ENCODE measurements at regions not wholly inside any gene's neighbourhood (a gene's known extent, or its start where the extent isn't known, plus 50 kb on each side); places are given as distances from the start of the nearest gene placed in this dataset.

GRCh38 chr18:34097312-34097711 lies 127.4 kb downstream of the NOL4 start:
- Mint-ChIP-seq H3K27ac (no peak overlapping the region), H3K4me3 (no peak overlapping the region), H3K4me1 (no peaks in the 10 kb centered on the region), H3K27me3 (no peaks in the 10 kb centered on the region), H3K36me3 (ENCODE audit: low read depth) (no peaks in the 10 kb centered on the region), H3K9me3 (no peaks in the 10 kb centered on the region)
- intact Hi-C loops (cut with micrococcal nuclease): no loop called here
- no peak for DNase-seq

- intact Hi-C loops (cut with micrococcal nuclease): no loop called here
- H3K4me3 Mint-ChIP-seq: no peak overlapping the region
- peaks cover 6% of the 10 kb centered on the region for H3K9me3 Mint-ChIP-seq
- no peaks in the 10 kb centered on the region for H3K36me3 Mint-ChIP-seq (ENCODE audit: low read depth)
- H3K27ac Mint-ChIP-seq: no peak overlapping the region
- no peaks in the 10 kb centered on the region for H3K27me3 Mint-ChIP-seq
- no peaks in the 10 kb centered on the region for H3K4me1 Mint-ChIP-seq
- no peak for DNase-seq
Measured at GRCh38 chr18:34094148-34094547, 130.6 kb downstream of the NOL4 start.

- Mint-ChIP-seq H3K27me3 (no peaks in the 10 kb centered on the region), H3K4me3 (no peak overlapping the region), H3K4me1 (no peaks in the 10 kb centered on the region), H3K36me3 (ENCODE audit: low read depth) (no peaks in the 10 kb centered on the region), H3K27ac (no peak overlapping the region), H3K9me3 (peaks cover 6% of the 10 kb centered on the region)
- DNase-seq: no peak
- intact Hi-C loops (cut with micrococcal nuclease): no loop called here
Measured at GRCh38 chr18:34092796-34093195, 131.9 kb downstream of the NOL4 start.

GRCh38 chr18:34086370-34086769 lies 138.3 kb downstream of the NOL4 start:
- no peak overlapping the region for H3K4me3 Mint-ChIP-seq
- no peaks in the 10 kb centered on the region for H3K27me3 Mint-ChIP-seq

GRCh38 chr18:34085140-34085739 lies 139.5 kb downstream of the NOL4 start:
- H3K4me1 Mint-ChIP-seq: no peaks in the 10 kb centered on the region
- no peak overlapping the region for H3K27ac Mint-ChIP-seq
- H3K4me3 Mint-ChIP-seq: no peak overlapping the region
- no peaks in the 10 kb centered on the region for H3K36me3 Mint-ChIP-seq (ENCODE audit: low read depth)
- H3K9me3 Mint-ChIP-seq: peaks cover under 1% of the 10 kb centered on the region
- no peak for DNase-seq
- intact Hi-C loops (cut with micrococcal nuclease): no loop called here
- no peaks in the 10 kb centered on the region for H3K27me3 Mint-ChIP-seq

More at GRCh38 chr18:34086370-34086769, 138.3 kb downstream of the NOL4 start:
- Mint-ChIP-seq H3K9me3 (peaks cover 6% of the 10 kb centered on the region), H3K4me1 (no peaks in the 10 kb centered on the region), H3K36me3 (ENCODE audit: low read depth) (no peaks in the 10 kb centered on the region), H3K27ac (no peak overlapping the region)
- intact Hi-C loops (cut with micrococcal nuclease): no loop called here
- no peak for DNase-seq

GRCh38 chr18:34084635-34085034 lies 140.1 kb downstream of the NOL4 start:
- H3K9me3 Mint-ChIP-seq: no peaks in the 10 kb centered on the region
- intact Hi-C loops (cut with micrococcal nuclease): no loop called here
- no peak overlapping the region for H3K27ac Mint-ChIP-seq
- no peaks in the 10 kb centered on the region for H3K4me1 Mint-ChIP-seq
- H3K27me3 Mint-ChIP-seq: no peaks in the 10 kb centered on the region
- no peaks in the 10 kb centered on the region for H3K36me3 Mint-ChIP-seq (ENCODE audit: low read depth)
- no peak overlapping the region for H3K4me3 Mint-ChIP-seq
- no peak for DNase-seq

- no peaks in the 10 kb centered on the region for H3K36me3 Mint-ChIP-seq (ENCODE audit: low read depth)
- H3K9me3 Mint-ChIP-seq: no peaks in the 10 kb centered on the region
- no peaks in the 10 kb centered on the region for H3K27me3 Mint-ChIP-seq
- H3K4me1 Mint-ChIP-seq: no peaks in the 10 kb centered on the region
- no peak for DNase-seq
- intact Hi-C loops (cut with micrococcal nuclease): no loop called here
- H3K27ac Mint-ChIP-seq: no peak overlapping the region
- H3K4me3 Mint-ChIP-seq: no peak overlapping the region
Measured at GRCh38 chr18:34083910-34084535, 140.7 kb downstream of the NOL4 start.

- intact Hi-C loops (cut with micrococcal nuclease): no loop called here
- no peak overlapping the region for H3K27ac Mint-ChIP-seq
- no peaks in the 10 kb centered on the region for H3K4me1 Mint-ChIP-seq
Measured at GRCh38 chr18:34077599-34077998, 147.1 kb downstream of the NOL4 start.

GRCh38 chr18:34075963-34076860 lies 148.5 kb downstream of the NOL4 start:
- no peaks in the 10 kb centered on the region for H3K4me1 Mint-ChIP-seq
- H3K27me3 Mint-ChIP-seq: no peaks in the 10 kb centered on the region
- no peaks in the 10 kb centered on the region for H3K36me3 Mint-ChIP-seq (ENCODE audit: low read depth)
- DNase-seq: no peak
- intact Hi-C loops (cut with micrococcal nuclease): no loop called here
- no peak overlapping the region for H3K27ac Mint-ChIP-seq
- H3K4me3 Mint-ChIP-seq: no peak overlapping the region
- H3K9me3 Mint-ChIP-seq: no peaks in the 10 kb centered on the region

More at GRCh38 chr18:34077599-34077998, 147.1 kb downstream of the NOL4 start:
- H3K27me3 Mint-ChIP-seq: no peaks in the 10 kb centered on the region
- no peaks in the 10 kb centered on the region for H3K36me3 Mint-ChIP-seq (ENCODE audit: low read depth)
- H3K9me3 Mint-ChIP-seq: no peaks in the 10 kb centered on the region
- DNase-seq: no peak
- H3K4me3 Mint-ChIP-seq: no peak overlapping the region

GRCh38 chr18:34061226-34061625 lies 163.5 kb downstream of the NOL4 start:
- Mint-ChIP-seq H3K36me3 (ENCODE audit: low read depth) (no peaks in the 10 kb centered on the region), H3K9me3 (no peaks in the 10 kb centered on the region), H3K4me3 (no peak overlapping the region), H3K4me1 (no peaks in the 10 kb centered on the region), H3K27me3 (no peaks in the 10 kb centered on the region), H3K27ac (no peak overlapping the region)
- no peak for DNase-seq
- intact Hi-C loops (cut with micrococcal nuclease): no loop called here

GRCh38 chr18:34055227-34055626 lies 169.5 kb downstream of the NOL4 start:
- Mint-ChIP-seq H3K36me3 (ENCODE audit: low read depth) (no peaks in the 10 kb centered on the region), H3K4me1 (no peaks in the 10 kb centered on the region), H3K27me3 (no peaks in the 10 kb centered on the region), H3K4me3 (no peak overlapping the region), H3K9me3 (no peaks in the 10 kb centered on the region), H3K27ac (no peak overlapping the region)
- DNase-seq: no peak
- intact Hi-C loops (cut with micrococcal nuclease): no loop called here

- Mint-ChIP-seq H3K27me3 (no peaks in the 10 kb centered on the region), H3K36me3 (ENCODE audit: low read depth) (no peaks in the 10 kb centered on the region), H3K4me1 (no peaks in the 10 kb centered on the region), H3K27ac (no peak overlapping the region), H3K9me3 (no peaks in the 10 kb centered on the region), H3K4me3 (no peak overlapping the region)
- DNase-seq: no peak
- intact Hi-C loops (cut with micrococcal nuclease): no loop called here
Measured at GRCh38 chr18:34050661-34051060, 174.1 kb downstream of the NOL4 start.

GRCh38 chr18:34049511-34049910 lies 175.2 kb downstream of the NOL4 start:
- Mint-ChIP-seq H3K36me3 (ENCODE audit: low read depth) (no peaks in the 10 kb centered on the region), H3K27me3 (no peaks in the 10 kb centered on the region), H3K27ac (no peak overlapping the region), H3K9me3 (no peaks in the 10 kb centered on the region), H3K4me1 (no peaks in the 10 kb centered on the region), H3K4me3 (no peak overlapping the region)
- DNase-seq: no peak
- intact Hi-C loops (cut with micrococcal nuclease): no loop called here

GRCh38 chr18:34048423-34048822 lies 176.3 kb downstream of the NOL4 start:
- H3K27ac Mint-ChIP-seq: no peak overlapping the region
- no peak overlapping the region for H3K4me3 Mint-ChIP-seq
- intact Hi-C loops (cut with micrococcal nuclease): no loop called here
- H3K27me3 Mint-ChIP-seq: no peaks in the 10 kb centered on the region
- DNase-seq: no peak
- no peaks in the 10 kb centered on the region for H3K9me3 Mint-ChIP-seq
- H3K4me1 Mint-ChIP-seq: no peaks in the 10 kb centered on the region
- no peaks in the 10 kb centered on the region for H3K36me3 Mint-ChIP-seq (ENCODE audit: low read depth)

All from activated CD4-positive, alpha-beta T cell treated with anti-CD3 and anti-CD28 coated beads, Interleukin-2, amount 10 ng/mL, durations not matched to agents 24 days and 14 days (primary cell).